Neuronal stem cell (in vitro differentiated cells): ENCODE measurements at regions not wholly inside any gene's neighbourhood (a gene's known extent, or its start where the extent isn't known, plus 50 kb on each side); places are given as distances from the start of the nearest gene placed in this dataset.

Experiments used
- DNase-seq: peaks from one replicate; pipeline ENCODE4 v3.0.0-alpha.2; 2013; ENCODE audit warnings: low spot score
- H2AFZ ChIP-seq: one replicate; pipeline ENCODE4 v1.6.1; 2013; ENCODE audit warnings: mild to moderate bottlenecking, low read length, inconsistent platforms
- H2AK5ac ChIP-seq: 2 replicates; pipeline ENCODE4 v1.6.1; 2013; ENCODE audit warnings: low read depth, mild to moderate bottlenecking, inconsistent platforms, low read length, moderate library complexity, mixed read lengths
- H2BK120ac ChIP-seq: 2 replicates; pipeline ENCODE4 v1.6.1; 2013; ENCODE audit warnings: low read depth, mild to moderate bottlenecking, inconsistent platforms, low read length, moderate library complexity, mixed read lengths
- H2BK12ac ChIP-seq: one replicate; pipeline ENCODE4 v1.6.1; 2013; ENCODE audit warnings: low read length, inconsistent platforms
- H2BK15ac ChIP-seq: 2 replicates; pipeline ENCODE4 v1.6.1; 2013; ENCODE audit warnings: mild to moderate bottlenecking, low read length, inconsistent platforms, mixed read lengths
- H2BK5ac ChIP-seq: one replicate; pipeline ENCODE4 v1.6.1; 2013; ENCODE audit warnings: inconsistent platforms, mild to moderate bottlenecking, low read length, moderate library complexity
- H3K14ac ChIP-seq: one replicate; pipeline ENCODE4 v1.6.1; 2013; ENCODE audit warnings: low read length, inconsistent platforms
- H3K18ac ChIP-seq: 2 replicates; pipeline ENCODE4 v1.6.1; 2013; ENCODE audit warnings: low read length, inconsistent platforms
- H3K23ac ChIP-seq: 2 replicates; pipeline ENCODE4 v1.6.1; 2013; ENCODE audit warnings: low read depth, mild to moderate bottlenecking, mixed read lengths, low read length, inconsistent platforms; ENCODE audit not compliant: poor library complexity
- H3K27ac ChIP-seq: replicated peaks from 3 replicates; pipeline ENCODE4 v1.5.1; 2013; ENCODE audit warnings: low read length, inconsistent platforms
- H3K27me3 ChIP-seq, 3 experiments: 2 replicates each; pipeline ENCODE4 v1.6.1; 2013; ENCODE audit warnings: low read length in 3 of 3, mild to moderate bottlenecking in 2 of 3, inconsistent platforms in 1 of 3, low read depth in 1 of 3, mixed read lengths in 1 of 3, moderate library complexity in 1 of 3; ENCODE audit not compliant: control insufficient read depth in 3 of 3, insufficient read depth in 3 of 3
- H3K36me3 ChIP-seq, 2 donors: replicated peaks in 1 of 2; 2 replicates each; pipeline ENCODE4 v1.6.1; 2013; ENCODE audit warnings: low read length in 2 of 2; ENCODE audit not compliant: control insufficient read depth in 2 of 2, insufficient read depth in 2 of 2
- H3K4ac ChIP-seq: 2 replicates; pipeline ENCODE4 v1.6.1; 2013; ENCODE audit warnings: inconsistent platforms, mild to moderate bottlenecking, low read length, moderate library complexity
- H3K4me1 ChIP-seq, 2 donors: 1 replicate in 1 of 2; 2 replicates in 1 of 2; pipeline ENCODE4 v1.6.1; 2013; ENCODE audit warnings: low read length in 2 of 2, low read depth in 1 of 2; ENCODE audit not compliant: control insufficient read depth in 2 of 2, insufficient read depth in 1 of 2
- H3K4me2 ChIP-seq: one replicate; pipeline ENCODE4 v1.6.1; 2013; ENCODE audit warnings: mild to moderate bottlenecking, low read length, inconsistent platforms; ENCODE audit not compliant: insufficient read depth, poor library complexity, severe bottlenecking
- H3K4me3 ChIP-seq, 2 donors: 2 replicates each; pipeline ENCODE4 v1.5.1; 2013; ENCODE audit warnings: low read length in 2 of 2, mild to moderate bottlenecking in 2 of 2, inconsistent platforms in 1 of 2, moderate library complexity in 1 of 2
- H3K79me1 ChIP-seq: one replicate; pipeline ENCODE4 v1.6.1; 2013; ENCODE audit warnings: low read depth, mild to moderate bottlenecking, inconsistent platforms, low read length, moderate library complexity
- H3K9ac ChIP-seq: one replicate; pipeline ENCODE4 v1.6.1; 2013; ENCODE audit warnings: mild to moderate bottlenecking, low read depth, low read length, inconsistent platforms; ENCODE audit not compliant: poor library complexity
- H3K9me3 ChIP-seq, 2 donors: replicated peaks in 1 of 2; 2 replicates each; pipeline versions ENCODE3 to v1.6.1; 2013; ENCODE audit warnings: low read length in 2 of 2, mild to moderate bottlenecking in 2 of 2, inconsistent platforms in 1 of 2, low read depth in 1 of 2, mixed read lengths in 1 of 2, moderate library complexity in 1 of 2; ENCODE audit not compliant: control insufficient read depth in 2 of 2, insufficient read depth in 1 of 2
- H4K8ac ChIP-seq: one replicate; pipeline ENCODE4 v1.6.1; 2013; ENCODE audit warnings: low read depth, mild to moderate bottlenecking, inconsistent platforms, low read length, moderate library complexity
- H4K91ac ChIP-seq: one replicate; pipeline ENCODE4 v1.6.1; 2013; ENCODE audit warnings: low read length, low read depth, mild to moderate bottlenecking, inconsistent platforms; ENCODE audit not compliant: poor library complexity
- whole genome bisulfite sequencing, 2 donors: extraction: QIAGEN DNeasy Blood & Tissue Kit; methylation state at CpG; one replicate each; pipeline ENCODE4 v1.1.7; 2013; ENCODE audit warnings: missing lambda C conversion rate in 2 of 2, mixed read lengths in 1 of 2; ENCODE audit not compliant: insufficient read length in 2 of 2, insufficient replicate concordance in 1 of 2; ENCODE audit errors: extremely low coverage in 2 of 2; 5-methylcytosine and 5-hydroxymethylcytosine counted together

- no peak overlapping the region for H3K4me3 ChIP-seq
- H3K36me3 ChIP-seq, result no peaks in the 10 kb centered on the region
- H3K4ac ChIP-seq, result no peak overlapping the region
- H2AFZ ChIP-seq, result no peak overlapping the region
- H2BK120ac ChIP-seq, result no peak overlapping the region
- H3K9me3 ChIP-seq, result no peaks in the 10 kb centered on the region
- H3K23ac ChIP-seq, result no peak overlapping the region
- H4K8ac ChIP-seq, result no peak overlapping the region
- H3K4me2 ChIP-seq, result no peak overlapping the region
- no peak overlapping the region for H3K27ac ChIP-seq
- H3K18ac ChIP-seq, result no peak overlapping the region
- no CpG with 5 or more reads among the region's 2 CpGs for WGBS, 2 donors
- no peak overlapping the region for H4K91ac ChIP-seq
- H2BK15ac ChIP-seq, result no peak overlapping the region
- DNase-seq, result no peak
- no peaks in the 10 kb centered on the region for H3K27me3 ChIP-seq
- H2BK5ac ChIP-seq, result no peak overlapping the region
- no peaks in the 10 kb centered on the region for H3K4me1 ChIP-seq
- no peak overlapping the region for H3K14ac ChIP-seq
- no peak overlapping the region for H2AK5ac ChIP-seq
- H2BK12ac ChIP-seq, result no peak overlapping the region
- H3K79me1 ChIP-seq, result no peaks in the 10 kb centered on the region
- H3K9ac ChIP-seq, result no peak overlapping the region
Observed at GRCh38 chr4:43932448-43932847, 516.2 kb downstream of the KCTD8 start.

- H3K27me3 ChIP-seq, result no peaks in the 10 kb centered on the region
- H2BK12ac ChIP-seq, result no peak overlapping the region
- no peak overlapping the region for H2BK120ac ChIP-seq
- no peak overlapping the region for H3K4me3 ChIP-seq
- H4K8ac ChIP-seq, result no peak overlapping the region
- no peak overlapping the region for H3K4ac ChIP-seq
- no peaks in the 10 kb centered on the region for H3K9me3 ChIP-seq
- H2AK5ac ChIP-seq, result no peak overlapping the region
- H2BK15ac ChIP-seq, result no peak overlapping the region
- no peak overlapping the region for H3K27ac ChIP-seq
- WGBS, 2 donors, result no CpG with 5 or more reads among the region's 1 CpG
- no peak overlapping the region for H4K91ac ChIP-seq
- H2BK5ac ChIP-seq, result no peak overlapping the region
- no peaks in the 10 kb centered on the region for H3K79me1 ChIP-seq
- no peak overlapping the region for H3K14ac ChIP-seq
- no peak overlapping the region for H2AFZ ChIP-seq
- H3K23ac ChIP-seq, result no peak overlapping the region
- H3K18ac ChIP-seq, result no peak overlapping the region
- H3K4me2 ChIP-seq, result no peak overlapping the region
- H3K4me1 ChIP-seq, result no peaks in the 10 kb centered on the region
- H3K9ac ChIP-seq, result no peak overlapping the region
- no peaks in the 10 kb centered on the region for H3K36me3 ChIP-seq
- DNase-seq, result no peak
Observed at GRCh38 chr4:43943998-43944397, 504.6 kb downstream of the KCTD8 start.

GRCh38 chr4:43959976-43960375 lies 488.6 kb downstream of the KCTD8 start:
- Histone ChIP-seq H4K8ac (no peak overlapping the region), H3K79me1 (no peaks in the 10 kb centered on the region), H3K27ac (no peak overlapping the region), H3K4ac (no peak overlapping the region), H2AK5ac (no peak overlapping the region), H3K9ac (no peak overlapping the region), H4K91ac (no peak overlapping the region), H3K27me3 (no peaks in the 10 kb centered on the region), H3K14ac (no peak overlapping the region), H3K9me3 (no peaks in the 10 kb centered on the region), H2BK5ac (no peak overlapping the region), H3K4me2 (no peak overlapping the region), H2AFZ (no peak overlapping the region), H3K4me1 (no peaks in the 10 kb centered on the region), H2BK12ac (no peak overlapping the region), H2BK15ac (no peak overlapping the region), H3K4me3 (no peak overlapping the region), H3K36me3 (no peaks in the 10 kb centered on the region), H3K18ac (no peak overlapping the region), H2BK120ac (no peak overlapping the region), H3K23ac (no peak overlapping the region)
- no peak for DNase-seq
- no CpG with 5 or more reads among the region's 1 CpG for WGBS, 2 donors

DNA sequence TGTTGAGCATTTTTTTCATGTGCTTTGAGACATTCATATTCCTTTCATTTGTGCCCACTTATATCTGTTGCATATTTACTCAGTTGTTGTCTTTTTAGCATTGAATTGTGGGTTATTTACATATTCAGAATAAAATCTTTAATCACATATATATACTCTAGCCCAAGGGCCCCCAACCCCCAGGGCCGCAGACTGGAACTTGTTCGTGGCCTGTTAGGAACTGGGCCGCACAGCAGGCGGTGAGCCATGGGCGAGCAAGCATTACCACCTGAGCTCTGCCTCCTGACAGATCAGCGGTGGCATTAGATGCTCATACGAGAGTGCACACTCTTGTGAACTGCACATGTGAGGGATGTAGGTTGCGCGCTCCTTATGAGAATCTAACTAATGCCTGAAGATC lies 480.6 kb downstream of the KCTD8 start:
- Histone ChIP-seq H2AFZ (no peak overlapping the region), H3K23ac (no peak overlapping the region), H3K79me1 (no peaks in the 10 kb centered on the region), H3K4me3 (no peak overlapping the region), H2AK5ac (no peak overlapping the region), H2BK12ac (no peak overlapping the region), H3K4me2 (no peak overlapping the region), H3K18ac (no peak overlapping the region), H4K8ac (no peak overlapping the region), H3K27ac (no peak overlapping the region), H3K9ac (no peak overlapping the region), H3K4ac (no peak overlapping the region), H4K91ac (no peak overlapping the region), H3K9me3 (no peaks in the 10 kb centered on the region), H3K36me3 (no peaks in the 10 kb centered on the region), H3K4me1 (no peaks in the 10 kb centered on the region), H2BK120ac (no peak overlapping the region), H3K27me3 (no peaks in the 10 kb centered on the region), H2BK5ac (no peak overlapping the region), H3K14ac (no peak overlapping the region), H2BK15ac (no peak overlapping the region)
- no peak for DNase-seq
- WGBS, 2 donors, result no CpG with 5 or more reads among the region's 9 CpGs
